DND-41 (cell line): ENCODE measurements at regions not wholly inside any gene's neighbourhood (a gene's known extent, or its start where the extent isn't known, plus 50 kb on each side); places are given as distances from the start of the nearest gene placed in this dataset.

Experiments
- CTCF ChIP-seq: IDR thresholded peaks from 2 replicates; pipeline ENCODE4 v1.5.1; 2012; ENCODE audit warnings: borderline replicate concordance, low read length, moderate library complexity, mild to moderate bottlenecking; ENCODE audit not compliant: poor library complexity, severe bottlenecking; ENCODE audit errors: extremely low read depth
- EZH2 ChIP-seq: IDR thresholded peaks from 3 replicates; pipeline ENCODE4 v1.6.1; 2012; ENCODE audit warnings: borderline replicate concordance, low read depth, mild to moderate bottlenecking, moderate library complexity, low read length, inconsistent platforms; ENCODE audit not compliant: severe bottlenecking

GRCh38 chr3:113053169-113053568 lies 62.4 kb downstream of the GTPBP8 start:
- no peak for TF ChIP-seq CTCF
- no peak for TF ChIP-seq EZH2
